Stimulated activated naive CD8-positive, alpha-beta T cell treated with anti-CD3 and anti-CD28 coated beads, Interleukin-15, Interleukin-2, amounts not matched to agents 100 ng/mL and 50 ng/mL, for 24 hours (primary cell): ENCODE measurements at regions not wholly inside any gene's neighbourhood (a gene's known extent, or its start where the extent isn't known, plus 50 kb on each side); places are given as distances from the start of the nearest gene placed in this dataset.

Experiments
- H3K27ac Mint-ChIP-seq: one replicate; pipeline ENCODE4 v1.8.0; 2021; ENCODE audit warnings: mild to moderate bottlenecking, mixed read lengths
- H3K27me3 Mint-ChIP-seq: one replicate; pipeline ENCODE4 v1.8.0; 2021; ENCODE audit warnings: mixed read lengths
- H3K36me3 Mint-ChIP-seq: one replicate; pipeline ENCODE4 v1.8.0; 2021; ENCODE audit warnings: low read depth, mixed read lengths
- H3K4me1 Mint-ChIP-seq: one replicate; pipeline ENCODE4 v1.8.0; 2021; ENCODE audit warnings: low read depth, mixed read lengths
- H3K4me3 Mint-ChIP-seq: one replicate; pipeline ENCODE4 v1.8.0; 2021; ENCODE audit warnings: mild to moderate bottlenecking, mixed read lengths
- H3K9me3 Mint-ChIP-seq: one replicate; pipeline ENCODE4 v1.8.0; 2021; ENCODE audit warnings: mixed read lengths

GRCh38 chr17:5861246-5861645 lies 208.9 kb upstream of the WSCD1 start:
- Mint-ChIP-seq H3K36me3 (no peaks in the 10 kb centered on the region), H3K27ac (no peak overlapping the region), H3K9me3 (no peaks in the 10 kb centered on the region), H3K27me3 (peaks cover 5% of the 10 kb centered on the region), H3K4me3 (no peak overlapping the region), H3K4me1 (no peaks in the 10 kb centered on the region)

- Mint-ChIP-seq H3K27me3 (peaks cover 5% of the 10 kb centered on the region), H3K4me3 (no peak overlapping the region), H3K4me1 (no peaks in the 10 kb centered on the region), H3K36me3 (no peaks in the 10 kb centered on the region), H3K27ac (no peak overlapping the region), H3K9me3 (no peaks in the 10 kb centered on the region)
Measured at GRCh38 chr17:5861854-5862253, 208.3 kb upstream of the WSCD1 start.

GRCh38 chr17:5862395-5862794 lies 207.8 kb upstream of the WSCD1 start:
- Mint-ChIP-seq H3K27me3 (peaks cover 5% of the 10 kb centered on the region), H3K36me3 (no peaks in the 10 kb centered on the region), H3K27ac (no peak overlapping the region), H3K4me1 (no peaks in the 10 kb centered on the region), H3K9me3 (no peaks in the 10 kb centered on the region), H3K4me3 (no peak overlapping the region)

GRCh38 chr17:5864741-5865657 lies 205.2 kb upstream of the WSCD1 start:
- H3K4me1 Mint-ChIP-seq: no peaks in the 10 kb centered on the region
- peaks cover 5% of the 10 kb centered on the region for H3K27me3 Mint-ChIP-seq
- H3K4me3 Mint-ChIP-seq: no peak overlapping the region
- no peak overlapping the region for H3K27ac Mint-ChIP-seq
- H3K9me3 Mint-ChIP-seq: no peaks in the 10 kb centered on the region
- no peaks in the 10 kb centered on the region for H3K36me3 Mint-ChIP-seq

- H3K4me3 Mint-ChIP-seq: no peak overlapping the region
- no peaks in the 10 kb centered on the region for H3K4me1 Mint-ChIP-seq
- no peak overlapping the region for H3K27ac Mint-ChIP-seq
- H3K36me3 Mint-ChIP-seq: no peaks in the 10 kb centered on the region
- H3K27me3 Mint-ChIP-seq: peaks cover 5% of the 10 kb centered on the region
- H3K9me3 Mint-ChIP-seq: no peaks in the 10 kb centered on the region
Measured at GRCh38 chr17:5866978-5867377, 203.2 kb upstream of the WSCD1 start.

GRCh38 chr17:5869041-5869745 lies 201.0 kb upstream of the WSCD1 start:
- no peaks in the 10 kb centered on the region for H3K4me1 Mint-ChIP-seq
- no peak overlapping the region for H3K27ac Mint-ChIP-seq
- no peaks in the 10 kb centered on the region for H3K36me3 Mint-ChIP-seq
- H3K9me3 Mint-ChIP-seq: no peaks in the 10 kb centered on the region
- no peak overlapping the region for H3K4me3 Mint-ChIP-seq
- H3K27me3 Mint-ChIP-seq: peaks cover 10% of the 10 kb centered on the region

- no peaks in the 10 kb centered on the region for H3K36me3 Mint-ChIP-seq
- H3K4me3 Mint-ChIP-seq: no peak overlapping the region
- H3K4me1 Mint-ChIP-seq: no peaks in the 10 kb centered on the region
- H3K27me3 Mint-ChIP-seq: peaks cover 5% of the 10 kb centered on the region
- no peaks in the 10 kb centered on the region for H3K9me3 Mint-ChIP-seq
- no peak overlapping the region for H3K27ac Mint-ChIP-seq
Measured at GRCh38 chr17:5870231-5870953, 199.8 kb upstream of the WSCD1 start.

GRCh38 chr17:5871666-5872065 lies 198.5 kb upstream of the WSCD1 start:
- Mint-ChIP-seq H3K4me3 (no peak overlapping the region), H3K27me3 (peaks cover 8% of the 10 kb centered on the region), H3K9me3 (no peaks in the 10 kb centered on the region), H3K4me1 (no peaks in the 10 kb centered on the region), H3K27ac (no peak overlapping the region), H3K36me3 (no peaks in the 10 kb centered on the region)

- Mint-ChIP-seq H3K4me3 (no peak overlapping the region), H3K27me3 (peaks cover 8% of the 10 kb centered on the region)
Measured at GRCh38 chr17:5872831-5873230, 197.3 kb upstream of the WSCD1 start.

GRCh38 chr17:5873781-5874180 lies 196.4 kb upstream of the WSCD1 start:
- no peaks in the 10 kb centered on the region for H3K9me3 Mint-ChIP-seq
- H3K36me3 Mint-ChIP-seq: no peaks in the 10 kb centered on the region
- H3K27me3 Mint-ChIP-seq: peaks cover 8% of the 10 kb centered on the region
- H3K27ac Mint-ChIP-seq: no peak overlapping the region
- H3K4me1 Mint-ChIP-seq: no peaks in the 10 kb centered on the region
- no peak overlapping the region for H3K4me3 Mint-ChIP-seq

More at GRCh38 chr17:5872831-5873230, 197.3 kb upstream of the WSCD1 start:
- Mint-ChIP-seq H3K36me3 (no peaks in the 10 kb centered on the region), H3K4me1 (no peaks in the 10 kb centered on the region), H3K27ac (no peak overlapping the region), H3K9me3 (no peaks in the 10 kb centered on the region)

- H3K4me3 Mint-ChIP-seq: no peak overlapping the region
- H3K9me3 Mint-ChIP-seq: no peaks in the 10 kb centered on the region
- H3K36me3 Mint-ChIP-seq: no peaks in the 10 kb centered on the region
- no peaks in the 10 kb centered on the region for H3K4me1 Mint-ChIP-seq
- peaks cover 8% of the 10 kb centered on the region for H3K27me3 Mint-ChIP-seq
- no peak overlapping the region for H3K27ac Mint-ChIP-seq
Measured at GRCh38 chr17:5874486-5874885, 195.7 kb upstream of the WSCD1 start.

- no peak overlapping the region for H3K4me3 Mint-ChIP-seq
- H3K27ac Mint-ChIP-seq: no peak overlapping the region
- no peaks in the 10 kb centered on the region for H3K9me3 Mint-ChIP-seq
- H3K27me3 Mint-ChIP-seq: peaks cover 11% of the 10 kb centered on the region
- H3K36me3 Mint-ChIP-seq: no peaks in the 10 kb centered on the region
- no peaks in the 10 kb centered on the region for H3K4me1 Mint-ChIP-seq
Measured at GRCh38 chr17:5877366-5877765, 192.8 kb upstream of the WSCD1 start.

GRCh38 chr17:5877948-5878347 lies 192.2 kb upstream of the WSCD1 start:
- no peaks in the 10 kb centered on the region for H3K9me3 Mint-ChIP-seq
- H3K27ac Mint-ChIP-seq: no peak overlapping the region
- no peak overlapping the region for H3K4me3 Mint-ChIP-seq
- H3K4me1 Mint-ChIP-seq: no peaks in the 10 kb centered on the region
- H3K36me3 Mint-ChIP-seq: no peaks in the 10 kb centered on the region
- H3K27me3 Mint-ChIP-seq: peaks cover 10% of the 10 kb centered on the region

- H3K4me1 Mint-ChIP-seq: no peaks in the 10 kb centered on the region
- no peaks in the 10 kb centered on the region for H3K9me3 Mint-ChIP-seq
- H3K27me3 Mint-ChIP-seq: peaks cover 14% of the 10 kb centered on the region
- no peak overlapping the region for H3K4me3 Mint-ChIP-seq
- H3K27ac Mint-ChIP-seq: no peak overlapping the region
- H3K36me3 Mint-ChIP-seq: no peaks in the 10 kb centered on the region
Measured at GRCh38 chr17:5881849-5882248, 188.3 kb upstream of the WSCD1 start.
